Erythroblast (primary cell): ENCODE measurements at regions not wholly inside any gene's neighbourhood (a gene's known extent, or its start where the extent isn't known, plus 50 kb on each side); places are given as distances from the start of the nearest gene placed in this dataset.

ENCODE experiments used
- GATA1 ChIP-seq: IDR thresholded peaks from 2 replicates; pipeline ENCODE4 v1.6.1; 2011; ENCODE audit warnings: low read depth, mild to moderate bottlenecking, control low read depth, low read length, moderate library complexity
- POLR2A ChIP-seq: IDR thresholded peaks from 2 replicates; pipeline ENCODE4 v1.6.1; 2011; ENCODE audit warnings: mild to moderate bottlenecking, low read length

DNA sequence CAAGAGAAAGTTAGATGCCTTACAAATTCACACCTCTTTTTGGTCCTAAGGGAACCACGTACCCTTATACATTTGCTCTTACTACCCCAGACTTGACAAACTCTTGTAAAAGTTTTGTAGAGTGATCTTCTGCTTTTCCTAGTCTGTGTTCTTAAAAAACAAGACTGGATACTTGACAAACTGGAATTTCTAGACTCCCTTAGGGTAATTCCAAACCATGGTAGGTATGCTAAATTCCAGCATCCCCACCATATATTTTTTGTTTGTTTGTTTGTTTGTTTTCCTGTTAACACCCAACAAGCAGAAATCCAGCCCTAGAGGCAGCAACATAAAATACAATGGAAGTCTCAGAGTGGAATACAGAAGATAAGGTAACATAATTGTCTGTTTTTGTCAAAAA, 280.7 kb upstream of the NR2F2 start:
- TF ChIP-seq POLR2A (no peak), GATA1 (no peak)
